Neural progenitor cell (in vitro differentiated cells): ENCODE measurements at regions not wholly inside any gene's neighbourhood (a gene's known extent, or its start where the extent isn't known, plus 50 kb on each side); places are given as distances from the start of the nearest gene placed in this dataset.

Experiments used
- EZH2 ChIP-seq: fragments of 200-600 bp; sonication (generic); IDR thresholded peaks from 2 replicates; pipeline ENCODE4 v1.6.1; 2017; ENCODE audit warnings: antibody characterized with exemption, mild to moderate bottlenecking, moderate library complexity
- EZH2phosphoT487 ChIP-seq: fragments of 200-600 bp; sonication (generic); IDR thresholded peaks from 2 replicates; pipeline ENCODE4 v1.6.1; 2017; ENCODE audit warnings: antibody characterized with exemption
- TF ChIP-seq, protein P1 (sequence below): fragments of 200-600 bp; sonication (generic); IDR thresholded peaks from 2 replicates; pipeline ENCODE4 v1.5.1; 2017; ENCODE audit warnings: antibody characterized with exemption, mild to moderate bottlenecking

DNA sequence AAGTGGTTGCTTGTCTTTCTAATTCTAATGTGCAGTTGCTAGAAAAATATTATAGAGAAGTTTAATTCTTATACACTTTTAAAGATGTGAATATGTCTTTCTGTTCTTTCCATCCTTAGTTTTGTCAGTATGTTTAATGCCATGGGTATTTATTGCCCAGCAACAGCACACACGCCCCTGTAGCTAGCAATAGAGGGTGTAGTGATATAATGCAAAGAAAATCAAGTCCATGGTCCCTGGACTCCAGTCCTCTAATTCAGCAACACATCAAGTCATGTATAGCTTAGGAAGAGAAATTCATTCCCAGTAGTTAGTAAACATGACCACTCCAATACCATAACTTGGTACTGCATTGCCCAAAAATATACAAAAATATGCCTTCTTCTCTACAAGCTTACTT, 292.4 kb upstream of the NR2F2 start:
- TF ChIP-seq, protein P1, sequence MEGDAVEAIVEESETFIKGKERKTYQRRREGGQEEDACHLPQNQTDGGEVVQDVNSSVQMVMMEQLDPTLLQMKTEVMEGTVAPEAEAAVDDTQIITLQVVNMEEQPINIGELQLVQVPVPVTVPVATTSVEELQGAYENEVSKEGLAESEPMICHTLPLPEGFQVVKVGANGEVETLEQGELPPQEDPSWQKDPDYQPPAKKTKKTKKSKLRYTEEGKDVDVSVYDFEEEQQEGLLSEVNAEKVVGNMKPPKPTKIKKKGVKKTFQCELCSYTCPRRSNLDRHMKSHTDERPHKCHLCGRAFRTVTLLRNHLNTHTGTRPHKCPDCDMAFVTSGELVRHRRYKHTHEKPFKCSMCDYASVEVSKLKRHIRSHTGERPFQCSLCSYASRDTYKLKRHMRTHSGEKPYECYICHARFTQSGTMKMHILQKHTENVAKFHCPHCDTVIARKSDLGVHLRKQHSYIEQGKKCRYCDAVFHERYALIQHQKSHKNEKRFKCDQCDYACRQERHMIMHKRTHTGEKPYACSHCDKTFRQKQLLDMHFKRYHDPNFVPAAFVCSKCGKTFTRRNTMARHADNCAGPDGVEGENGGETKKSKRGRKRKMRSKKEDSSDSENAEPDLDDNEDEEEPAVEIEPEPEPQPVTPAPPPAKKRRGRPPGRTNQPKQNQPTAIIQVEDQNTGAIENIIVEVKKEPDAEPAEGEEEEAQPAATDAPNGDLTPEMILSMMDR, result no peak
- no peak for TF ChIP-seq EZH2
- no peak for TF ChIP-seq EZH2phosphoT487
